HG03378 (cell line): ENCODE measurements at regions not wholly inside any gene's neighbourhood (a gene's known extent, or its start where the extent isn't known, plus 50 kb on each side); places are given as distances from the start of the nearest gene placed in this dataset.
"Not testable (repeated sequence)": the region's sequence is repeated elsewhere in the genome, so short reads cannot be mapped to it uniquely, and the experiment has no call there.

Experiments used
- ATAC-seq: cut with Tn5 transposase; IDR thresholded peaks from one replicate; pipeline ENCODE4 v1.9.1; 2021; ENCODE audit warnings: mild to moderate bottlenecking, moderate library complexity; ENCODE audit not compliant: unreplicated experiment

GRCh38 chr15:30755036-30755687 lies 129.2 kb downstream of the ARHGAP11B start:
- peak; percentile 92 for ATAC-seq

DNA sequence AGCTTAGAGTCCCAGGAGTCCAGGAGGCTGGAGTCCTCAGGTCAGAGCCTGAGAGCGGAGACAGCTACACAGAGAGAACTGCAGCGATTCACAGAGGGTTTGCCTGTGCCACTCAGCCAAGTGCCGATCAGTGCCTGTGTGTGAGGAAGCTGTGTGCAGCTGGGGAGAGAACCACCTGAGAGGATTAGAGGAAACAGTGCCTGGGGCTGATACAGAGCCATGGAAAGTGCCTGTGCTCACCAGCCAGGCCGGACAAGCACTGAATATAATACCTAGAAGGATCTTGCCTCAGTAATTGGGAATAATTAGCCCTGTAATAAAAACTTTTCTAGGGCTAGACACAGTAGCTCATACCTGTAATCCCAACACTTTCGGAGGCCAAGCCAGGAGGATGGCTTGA lies 134.7 kb downstream of the ARHGAP11B start:
- not testable (repeated sequence) for ATAC-seq

GRCh38 chr15:30761365-30761764 lies 135.4 kb downstream of the ARHGAP11B start:
- ATAC-seq, result not testable (repeated sequence)

GRCh38 chr15:30769390-30770124 lies 134.2 kb upstream of the FAN1 start:
- ATAC-seq, result not testable (repeated sequence)

DNA sequence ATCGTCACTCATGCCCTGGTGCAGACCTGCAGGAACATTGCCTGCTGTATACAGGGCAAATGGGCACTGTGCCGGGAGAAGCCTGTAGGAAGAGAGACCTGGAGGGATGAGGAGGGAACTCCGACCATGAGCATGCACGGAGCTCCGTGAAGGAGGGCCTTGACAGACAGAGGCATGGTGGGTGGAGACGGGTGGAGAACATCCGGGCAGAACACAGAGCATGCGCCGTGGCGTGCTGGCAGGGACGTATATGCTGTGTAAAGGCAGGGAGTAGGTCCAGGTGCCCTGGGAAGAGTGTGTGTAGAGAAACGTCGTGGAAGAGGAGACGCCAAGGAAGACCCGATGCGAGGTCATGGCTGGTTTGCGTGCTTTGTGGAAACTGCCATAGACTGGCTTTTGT lies 133.0 kb upstream of the FAN1 start:
- ATAC-seq, result no peak

DNA sequence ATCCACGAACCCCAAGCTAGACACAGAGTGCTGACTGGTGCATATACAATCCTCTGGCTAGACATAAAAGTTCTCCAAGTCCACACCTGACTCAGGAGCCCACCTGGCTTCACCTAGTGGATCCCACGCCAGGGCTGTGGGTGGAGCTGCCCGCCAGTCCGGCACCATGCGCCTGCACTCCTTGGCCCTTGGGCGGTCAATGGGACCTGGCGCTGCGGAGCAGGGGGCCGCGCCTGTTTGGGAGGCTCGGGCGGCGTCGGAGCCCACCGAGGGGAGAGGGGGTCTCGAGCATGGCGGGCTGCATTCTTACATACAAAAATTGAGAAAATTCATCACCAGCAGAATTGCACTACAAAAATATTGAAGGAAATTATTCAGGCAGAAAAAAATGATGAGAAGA lies 120.7 kb upstream of the FAN1 start:
- ATAC-seq, result no peak

GRCh38 chr15:30788595-30788994 lies 115.1 kb upstream of the FAN1 start:
- ATAC-seq, result no peak

- ATAC-seq, result no peak
These were observed 112.2 kb upstream of the FAN1 start for GRCh38 chr15:30791239-30792175.

GRCh38 chr15:30792843-30793242 lies 110.9 kb upstream of the FAN1 start:
- ATAC-seq, result not testable (repeated sequence)

GRCh38 chr15:30794388-30794787 lies 109.3 kb upstream of the FAN1 start:
- no peak for ATAC-seq

GRCh38 chr15:30799565-30799964 lies 104.2 kb upstream of the FAN1 start:
- ATAC-seq, result not testable (repeated sequence)

GRCh38 chr15:30801140-30801895 lies 102.4 kb upstream of the FAN1 start:
- ATAC-seq, result not testable (repeated sequence)

- ATAC-seq, result not testable (repeated sequence)
These were observed 101.7 kb upstream of the FAN1 start for GRCh38 chr15:30802001-30802400.

- ATAC-seq, result not testable (repeated sequence)
These were observed 100.0 kb upstream of the FAN1 start for GRCh38 chr15:30803703-30804102.

- ATAC-seq, result no peak
These were observed 87.3 kb upstream of the FAN1 start for GRCh38 chr15:30816430-30816829.

GRCh38 chr15:30823068-30823813 lies 80.5 kb upstream of the FAN1 start:
- ATAC-seq, result not testable (repeated sequence)

DNA sequence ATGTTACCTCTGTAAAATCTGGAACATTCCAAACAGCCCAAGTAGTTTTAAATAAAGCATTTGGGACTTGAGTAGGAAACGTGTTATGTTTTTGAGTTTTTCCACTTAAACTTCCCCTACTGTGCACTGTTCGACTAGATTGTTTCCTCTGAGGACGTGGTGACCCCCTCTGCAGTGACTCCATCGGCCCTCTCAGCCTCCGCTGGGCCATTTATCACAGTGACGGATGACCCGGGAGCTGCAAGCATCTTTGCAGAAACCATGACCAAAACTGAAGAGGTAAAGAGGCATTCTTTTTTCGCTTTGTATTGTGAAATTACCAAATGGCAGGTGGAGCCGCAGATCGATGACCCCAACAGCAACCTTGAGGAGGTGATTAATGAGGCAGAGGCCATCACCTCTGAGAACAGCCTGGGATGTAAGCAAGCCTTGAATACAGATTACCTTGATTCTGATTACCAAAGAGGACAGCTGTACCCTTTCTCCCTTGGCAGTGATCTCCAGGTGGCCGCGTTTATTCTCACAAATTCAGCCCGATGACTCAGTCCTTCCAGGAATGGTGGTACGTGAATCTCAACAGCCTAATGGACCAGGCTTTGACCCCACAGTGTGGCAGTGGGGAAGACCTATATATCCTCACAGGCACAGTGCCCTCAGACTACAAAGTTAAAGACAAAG lies 79.1 kb upstream of the FAN1 start:
- ATAC-seq, result no peak

- ATAC-seq, result no peak
These were observed 76.0 kb upstream of the FAN1 start for GRCh38 chr15:30827625-30828303.

DNA sequence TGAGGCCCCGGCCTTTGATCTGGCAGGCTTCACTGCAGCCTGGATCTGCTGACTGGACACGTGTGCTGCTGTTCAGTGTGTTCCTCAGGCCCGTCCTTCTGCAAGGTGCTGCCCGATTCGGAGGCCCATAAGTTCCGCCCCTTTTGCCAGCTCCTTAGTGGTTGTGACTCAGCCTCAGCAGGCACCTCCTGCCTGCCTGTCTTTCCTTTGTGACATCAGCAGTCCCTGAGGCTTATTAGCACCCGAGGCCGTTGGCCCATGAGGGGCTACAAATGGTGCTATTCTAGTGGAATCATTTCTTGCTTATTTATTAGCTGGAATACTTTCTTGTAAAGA lies 75.4 kb upstream of the FAN1 start:
- ATAC-seq, result not testable (repeated sequence)
